Astrocyte of the cerebellum (primary cell): ENCODE measurements at regions not wholly inside any gene's neighbourhood (a gene's known extent, or its start where the extent isn't known, plus 50 kb on each side); places are given as distances from the start of the nearest gene placed in this dataset.
"Not testable (repeated sequence)": the region's sequence is repeated elsewhere in the genome, so short reads cannot be mapped to it uniquely, and the experiment has no call there.

Experiments used
- DNase-seq: peaks from one replicate; pipeline ENCODE4 v3.0.0-alpha.2; 2011; ENCODE audit warnings: low read depth
- H3K4me3 ChIP-seq: 2 replicates; pipeline ENCODE4 v1.5.1; 2011; ENCODE audit warnings: mild to moderate bottlenecking, low read depth, low read length, moderate library complexity
- CTCF ChIP-seq: IDR thresholded peaks from 2 replicates; pipeline ENCODE4 v1.5.1; 2012; ENCODE audit warnings: low read length, low read depth, moderate library complexity, mild to moderate bottlenecking; ENCODE audit errors: missing control alignments
- in situ Hi-C: cut with HindIII; loops from 2 replicates; pipeline ENCODE4 v1.10.0; 2017; ENCODE audit warnings: low sequenced_read_pairs

GRCh38 chr4:141560056-141560455, 76.3 kb upstream of the IL15 start:
- DNase-seq = no peak

DNA sequence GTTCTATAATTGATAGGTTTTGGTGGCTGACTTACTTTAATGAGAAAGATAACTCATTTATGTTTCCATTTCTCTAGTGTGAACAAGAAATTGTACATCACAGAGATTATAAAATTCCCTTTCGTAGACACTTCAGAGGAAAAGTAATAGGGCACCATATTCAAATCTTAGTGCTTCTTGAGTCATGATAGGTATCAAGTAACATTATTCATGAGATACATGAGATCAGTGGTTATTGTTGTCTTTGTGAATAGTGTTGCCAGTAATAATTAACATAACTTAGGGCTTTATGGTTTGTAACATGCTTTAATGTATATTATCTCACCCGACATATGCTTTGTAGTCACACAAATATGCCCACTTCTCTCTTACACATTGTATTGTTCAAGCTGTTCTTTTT, 73.7 kb upstream of the IL15 start:
- no peak for TF ChIP-seq CTCF
- in situ Hi-C loops = no loop called here
- no peak for DNase-seq
- no peak overlapping the region for H3K4me3 ChIP-seq

More at GRCh38 chr4:141560056-141560455, 76.3 kb upstream of the IL15 start:
- no peak overlapping the region for H3K4me3 ChIP-seq
- in situ Hi-C loops = no loop called here
- TF ChIP-seq CTCF = no peak

DNA sequence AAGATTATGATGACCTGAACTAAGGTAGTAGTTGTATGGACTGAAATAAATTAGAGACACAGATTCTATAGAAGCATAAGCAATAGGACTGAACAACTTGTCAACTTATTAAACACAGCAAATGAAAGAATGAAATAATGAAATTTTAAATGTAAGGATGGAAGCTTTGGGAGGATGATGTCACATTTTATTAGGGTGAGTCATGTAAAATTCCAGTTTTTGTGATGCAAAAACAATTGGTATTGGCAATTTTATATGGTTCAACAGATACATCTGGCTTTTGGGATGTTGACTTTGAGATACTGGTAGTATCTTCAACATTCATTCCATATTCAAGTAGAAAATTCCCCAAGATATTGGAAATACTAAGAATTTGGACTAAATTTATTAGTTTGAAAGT, 72.7 kb upstream of the IL15 start:
- no peak overlapping the region for H3K4me3 ChIP-seq
- no peak for TF ChIP-seq CTCF
- DNase-seq = no peak
- in situ Hi-C loops = no loop called here

GRCh38 chr4:141564961-141565360, 71.4 kb upstream of the IL15 start:
- DNase-seq, in situ Hi-C loops, H3K4me3 ChIP-seq: not testable (repeated sequence)

DNA sequence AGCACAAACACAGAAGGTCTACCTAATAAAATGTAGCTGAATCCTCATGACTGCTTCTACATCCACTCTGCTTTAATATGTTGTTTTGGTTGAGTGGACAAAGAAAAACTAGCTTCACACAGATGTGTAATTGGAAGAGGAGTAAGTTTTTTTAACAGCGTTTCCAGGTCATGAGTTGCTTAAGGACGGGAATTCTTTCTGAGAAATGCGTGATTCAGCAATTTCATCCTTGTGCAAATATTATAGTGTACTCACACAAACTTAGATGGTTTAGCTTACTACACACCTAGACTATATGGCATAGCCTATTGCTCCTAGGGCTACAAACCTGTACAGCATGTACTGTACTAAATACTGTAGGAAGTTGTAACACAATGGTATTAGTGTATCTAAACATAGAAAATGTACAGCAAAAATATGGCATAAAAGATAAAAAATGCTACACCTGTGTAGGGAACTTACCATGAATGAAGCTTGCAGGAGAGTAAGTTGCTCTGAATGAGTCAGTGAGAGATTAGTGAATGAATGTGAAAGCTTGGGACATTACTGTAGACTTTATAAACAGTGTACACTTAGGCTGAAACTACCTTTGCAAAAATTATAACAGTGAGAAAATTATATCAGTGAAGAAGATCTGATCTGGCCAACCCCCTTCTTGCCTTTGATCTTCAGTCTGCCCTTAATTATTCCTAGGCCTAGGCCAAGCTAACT, 70.8 kb upstream of the IL15 start:
- H3K4me3 ChIP-seq = no peak overlapping the region
- DNase-seq = no peak
- TF ChIP-seq CTCF = no peak
- in situ Hi-C loops = no loop called here

GRCh38 chr4:141567326-141567915, 69.0 kb upstream of the IL15 start:
- DNase-seq = no peak
- no peak overlapping the region for H3K4me3 ChIP-seq
- no peak for TF ChIP-seq CTCF
- in situ Hi-C loops = no loop called here

GRCh38 chr4:141569141-141569540, 67.2 kb upstream of the IL15 start:
- in situ Hi-C loops = no loop called here
- no peak overlapping the region for H3K4me3 ChIP-seq
- peak; percentile 4 for DNase-seq
- TF ChIP-seq CTCF = no peak
